HG02623 (cell line): ENCODE measurements at regions not wholly inside any gene's neighbourhood (a gene's known extent, or its start where the extent isn't known, plus 50 kb on each side); places are given as distances from the start of the nearest gene placed in this dataset.

ENCODE experiments used
- ATAC-seq: cut with Tn5 transposase; IDR thresholded peaks from one replicate; pipeline ENCODE4 v1.9.1; 2021; ENCODE audit warnings: moderate library complexity; ENCODE audit not compliant: unreplicated experiment

DNA sequence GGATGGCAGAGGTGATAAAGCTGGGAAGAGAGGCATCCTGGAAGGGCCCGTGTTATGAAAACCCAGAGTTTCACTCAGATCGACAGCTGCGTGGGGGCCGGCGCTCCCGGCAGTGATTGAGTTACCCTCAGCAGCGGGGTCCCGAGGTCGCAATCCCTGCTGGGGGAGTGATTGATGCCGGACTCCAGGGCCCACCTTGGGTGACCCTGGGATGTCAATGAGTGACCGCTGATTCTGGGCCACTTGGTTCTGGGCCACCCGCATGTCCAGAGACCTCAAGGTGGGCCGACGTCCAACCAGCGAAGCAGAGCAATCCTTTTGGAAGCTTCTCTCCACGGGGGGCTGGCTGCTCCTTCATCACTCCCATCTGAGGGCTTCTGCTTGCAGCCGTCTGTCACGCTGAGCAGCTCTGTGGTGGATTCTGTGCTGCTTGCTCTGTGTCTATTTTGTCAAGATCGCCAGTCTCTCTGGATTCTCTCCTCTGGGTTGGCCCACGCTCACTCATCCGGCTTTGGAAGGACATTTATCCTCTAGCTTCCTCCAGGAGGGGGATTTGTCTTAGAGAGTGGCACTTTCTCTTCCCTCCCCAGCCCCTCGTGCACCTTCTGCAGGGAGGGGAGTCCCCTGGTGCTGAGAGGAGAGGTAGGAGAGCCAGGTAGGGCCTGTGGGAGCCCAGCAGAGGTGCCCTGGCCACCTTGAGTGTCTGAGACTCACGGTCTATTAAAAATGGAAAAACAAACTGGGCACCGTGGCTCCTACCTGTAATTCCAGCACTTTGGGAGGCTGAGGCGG is 110.9 kb upstream of the C1orf174 start:
- no peak for ATAC-seq

DNA sequence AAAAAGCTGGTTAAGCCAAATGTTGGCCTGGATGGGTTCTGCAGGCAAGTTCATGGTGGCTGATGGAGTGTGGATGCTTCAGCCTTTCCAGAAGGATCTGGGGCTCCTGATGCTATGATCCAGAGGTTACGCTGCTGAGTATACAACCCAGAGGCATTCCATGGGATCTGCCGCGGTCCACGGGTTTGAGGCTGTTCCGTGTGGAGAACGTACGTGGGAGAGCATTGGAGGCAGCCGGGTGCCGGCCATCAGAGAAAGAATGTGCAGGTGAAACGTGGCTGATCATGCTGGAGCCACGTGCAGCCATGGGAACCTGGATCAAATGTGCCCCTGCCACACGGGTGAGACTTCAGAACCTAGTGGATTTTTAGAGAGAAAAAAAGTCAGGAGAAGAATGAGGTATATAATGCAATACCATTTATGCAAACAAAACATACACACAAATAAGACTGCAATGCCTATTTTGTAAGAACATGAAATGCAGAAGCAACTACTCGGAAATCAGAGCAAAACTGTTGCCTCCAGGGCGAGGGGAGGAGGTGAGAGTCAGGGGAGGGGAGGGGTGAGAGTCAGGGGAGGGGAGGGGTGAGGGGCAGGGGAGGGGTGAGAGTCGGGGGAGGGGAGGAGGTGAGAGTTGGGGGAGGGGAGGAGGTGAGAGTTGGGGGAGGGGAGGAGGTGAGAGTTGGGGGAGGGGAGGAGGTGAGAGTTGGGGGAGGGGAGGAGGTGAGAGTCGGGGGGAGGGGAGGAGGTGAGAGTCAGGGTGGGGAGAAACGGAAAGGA is 116.5 kb upstream of the C1orf174 start:
- no peak for ATAC-seq

DNA sequence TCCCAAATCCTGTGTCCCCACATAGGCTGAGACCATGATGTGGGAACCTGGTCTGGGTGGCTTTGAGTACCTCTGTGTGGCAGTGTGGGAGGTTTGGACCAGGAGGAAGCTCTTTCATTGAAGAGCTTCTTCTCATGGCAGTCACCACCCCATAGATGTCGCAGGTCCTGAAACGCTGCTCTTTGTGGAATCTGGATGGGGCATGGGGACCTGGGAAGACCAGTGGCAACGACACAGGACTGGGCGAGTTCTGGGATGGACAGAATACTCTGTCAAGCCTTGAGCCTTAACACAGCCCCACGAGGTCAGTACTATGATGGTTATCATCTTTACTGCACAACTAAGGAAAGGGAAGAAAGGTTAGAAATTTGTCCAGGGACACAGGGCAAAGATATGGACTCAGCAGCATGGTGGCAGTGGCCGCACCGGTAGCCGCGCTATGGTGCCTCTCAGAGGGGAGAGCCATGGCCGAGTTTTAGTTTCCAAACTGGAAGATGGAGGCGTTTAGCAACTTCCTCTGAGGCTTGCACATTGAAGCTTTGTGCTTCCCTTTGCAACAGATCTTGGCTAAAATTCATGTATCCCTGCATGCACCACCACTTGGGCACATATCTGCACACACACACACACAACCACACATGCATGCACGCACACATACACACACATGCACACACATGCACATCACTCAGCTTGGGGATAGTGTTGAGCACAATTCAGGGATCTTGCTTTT is 117.7 kb upstream of the C1orf174 start:
- no peak for ATAC-seq

DNA sequence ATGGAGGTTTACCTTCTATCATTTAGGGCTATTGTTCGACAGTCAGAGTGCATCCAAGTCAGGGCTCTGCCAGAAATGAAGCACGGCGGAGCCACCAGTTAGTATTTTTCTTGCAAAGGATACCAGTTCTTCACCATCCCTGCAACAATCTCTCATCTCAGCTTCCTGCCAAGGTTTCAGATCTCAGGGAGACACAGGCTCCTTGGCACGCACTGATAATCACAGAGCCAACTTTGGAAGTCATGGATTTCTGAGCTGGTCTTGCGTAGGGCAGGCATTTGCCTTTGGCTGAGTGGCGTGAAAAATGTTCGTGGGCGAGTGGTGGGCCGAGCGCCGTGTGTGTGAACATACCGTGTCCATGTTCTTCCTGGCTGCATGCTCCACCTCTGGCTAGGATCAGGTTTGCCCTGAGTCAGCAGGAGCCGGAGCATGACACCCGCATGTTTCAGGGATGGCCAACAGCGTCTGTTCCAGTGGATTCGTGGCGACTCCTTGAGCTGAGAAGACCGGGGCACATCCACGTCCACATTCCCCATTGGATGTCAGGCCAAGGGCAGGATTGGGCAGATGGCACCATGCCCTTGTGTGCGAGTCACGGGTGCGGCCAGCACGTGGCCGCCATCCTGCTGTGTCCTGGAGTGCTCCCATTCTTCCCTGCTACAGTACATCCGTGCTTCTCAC is 118.5 kb upstream of the C1orf174 start:
- no peak for ATAC-seq

DNA sequence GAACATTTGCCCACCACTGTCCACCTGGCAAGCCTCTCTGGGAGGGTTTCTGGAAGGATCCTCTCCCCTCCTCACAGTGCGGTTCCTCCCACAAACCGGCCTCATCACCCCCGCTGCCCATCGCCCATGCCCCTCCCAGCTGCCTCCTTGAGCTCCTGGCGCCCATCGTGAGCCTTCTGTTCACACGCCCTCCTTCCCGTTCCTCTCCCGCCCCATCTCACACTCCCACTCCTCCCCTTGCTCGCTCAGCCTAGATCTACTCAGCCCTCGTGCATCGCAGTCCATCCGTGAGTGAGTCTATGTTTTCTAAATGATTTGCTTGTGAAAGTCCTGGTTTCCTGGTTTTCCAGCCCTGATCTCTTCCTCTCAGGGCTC is 119.1 kb upstream of the C1orf174 start:
- no peak for ATAC-seq

DNA sequence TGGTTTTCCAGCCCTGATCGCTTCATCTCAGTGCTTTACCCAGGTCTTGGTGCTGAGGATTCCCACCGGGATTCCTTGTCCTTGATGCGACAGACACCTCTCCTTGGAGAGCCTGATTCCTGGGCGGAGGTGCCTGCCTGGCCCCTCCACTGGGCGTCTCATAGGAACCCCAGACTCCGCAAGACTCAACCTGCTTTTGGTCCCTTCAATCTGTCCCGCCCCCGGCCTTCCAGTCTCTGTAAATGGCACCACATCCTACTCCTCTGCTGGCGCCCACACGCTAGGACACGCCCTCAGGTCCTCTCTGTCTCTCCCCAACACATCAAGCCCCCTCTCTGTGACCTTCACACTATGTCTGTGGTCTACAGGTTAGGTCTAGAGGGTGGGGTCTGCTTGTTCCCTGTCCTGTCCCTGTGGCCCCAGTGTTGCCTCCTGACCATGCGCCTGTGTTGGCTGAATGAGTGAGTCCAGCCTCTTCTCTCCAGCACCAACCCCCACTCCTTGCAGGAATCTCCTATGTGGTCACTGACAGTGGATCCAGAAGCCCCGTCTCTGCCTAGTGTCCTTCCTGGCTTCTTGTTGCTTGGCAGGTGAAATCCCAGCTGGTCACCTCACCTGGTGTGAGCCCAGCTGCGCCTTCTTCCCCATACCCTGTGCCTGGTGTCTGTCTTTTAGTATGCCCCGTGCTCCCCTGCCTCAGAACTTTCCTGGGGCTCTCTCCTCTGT is 119.7 kb upstream of the C1orf174 start:
- ATAC-seq = no peak

DNA sequence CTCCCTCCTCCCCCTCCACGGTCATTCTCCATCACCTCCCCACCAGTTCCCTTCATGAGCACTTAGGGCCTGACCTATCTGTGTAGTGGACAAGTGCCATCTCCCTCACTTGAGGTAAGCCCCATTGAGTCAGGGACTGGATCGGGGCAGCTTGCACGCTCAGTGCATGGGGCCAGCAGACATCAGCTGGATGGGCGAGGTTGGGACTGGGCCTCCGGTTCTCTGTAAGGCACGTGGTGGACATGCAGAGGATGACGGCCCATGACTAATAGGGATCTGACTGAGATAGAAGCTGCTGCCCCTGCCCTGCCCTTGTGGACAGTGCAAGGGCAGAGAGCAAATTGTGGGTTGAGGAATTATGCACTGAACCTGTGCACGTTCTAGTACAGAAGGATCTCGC is 120.4 kb upstream of the C1orf174 start:
- no peak for ATAC-seq

DNA sequence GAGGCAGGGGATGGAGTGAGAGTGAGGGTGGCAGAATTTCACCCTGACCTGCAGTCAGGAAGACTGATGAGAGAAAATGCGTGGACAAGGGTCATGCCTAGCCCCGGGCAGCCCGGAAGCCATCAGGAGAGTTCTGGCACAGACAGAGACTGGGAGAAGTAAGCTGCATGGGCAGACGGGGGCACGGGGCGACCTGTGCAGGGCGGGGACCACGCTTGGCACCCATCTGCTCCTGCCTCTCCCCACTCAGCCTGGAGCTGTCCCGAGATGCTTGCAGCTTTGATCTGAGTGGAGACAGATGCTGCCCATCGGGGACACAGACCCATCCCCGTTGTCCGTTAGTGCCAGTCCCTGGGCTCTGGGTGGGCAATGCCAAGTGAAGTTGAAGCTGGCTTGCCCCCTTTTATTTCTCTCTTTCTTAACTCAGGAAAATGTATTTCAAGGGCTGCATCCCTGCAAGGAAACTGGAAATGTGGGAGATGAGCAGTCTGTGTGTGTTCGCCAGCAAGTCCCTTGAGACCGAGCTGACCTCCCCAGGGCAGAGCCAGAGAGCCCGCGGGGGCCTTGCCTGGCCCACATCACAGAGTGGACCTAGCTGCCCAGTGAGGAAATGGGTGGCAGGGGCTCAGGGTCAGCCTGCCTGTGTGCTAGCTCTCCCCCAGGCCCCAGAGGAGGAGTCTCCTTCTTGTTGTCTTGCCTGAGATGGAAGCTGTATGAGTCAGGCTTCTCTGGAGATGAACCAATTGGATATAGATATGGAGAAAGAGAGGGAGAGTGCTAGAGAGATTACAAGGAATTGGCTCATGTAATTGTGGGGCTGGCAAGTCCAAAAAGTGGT is 121.3 kb upstream of the C1orf174 start:
- ATAC-seq = no peak

DNA sequence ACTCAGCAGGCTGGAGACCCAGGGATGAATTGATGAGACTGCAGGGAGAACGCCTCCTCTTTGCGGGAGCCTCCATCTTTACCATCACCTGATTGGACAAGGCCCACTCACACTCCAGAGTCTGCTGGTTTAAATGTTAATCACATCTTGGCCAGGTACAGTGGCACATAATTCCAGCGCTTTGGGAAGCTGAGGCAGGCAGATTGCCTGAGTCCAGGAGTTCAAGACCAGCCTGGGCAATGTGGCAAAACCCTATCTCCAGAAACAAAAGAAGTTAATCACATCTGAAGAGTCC is 121.8 kb upstream of the C1orf174 start:
- ATAC-seq = no peak

DNA sequence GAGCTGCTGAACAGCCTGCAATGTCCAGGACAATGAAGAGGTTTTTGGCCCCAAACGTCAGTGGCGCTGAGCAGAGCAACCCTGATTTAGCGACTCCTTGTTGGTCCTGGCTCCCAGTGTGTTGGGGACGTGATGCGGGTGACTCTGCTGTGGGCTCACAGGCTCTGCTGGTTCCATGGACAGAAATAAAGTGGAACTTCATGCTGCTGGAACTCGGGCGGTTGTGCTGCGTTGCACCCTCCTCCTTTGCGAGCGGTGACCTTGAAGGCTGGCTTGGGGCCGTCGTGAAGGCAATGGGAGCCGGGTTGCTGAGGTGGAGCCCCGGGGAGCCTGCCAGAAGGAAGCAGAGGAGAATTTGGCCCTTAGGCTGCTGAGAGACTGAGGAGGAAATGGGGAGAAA is 122.6 kb upstream of the C1orf174 start:
- ATAC-seq = no peak

DNA sequence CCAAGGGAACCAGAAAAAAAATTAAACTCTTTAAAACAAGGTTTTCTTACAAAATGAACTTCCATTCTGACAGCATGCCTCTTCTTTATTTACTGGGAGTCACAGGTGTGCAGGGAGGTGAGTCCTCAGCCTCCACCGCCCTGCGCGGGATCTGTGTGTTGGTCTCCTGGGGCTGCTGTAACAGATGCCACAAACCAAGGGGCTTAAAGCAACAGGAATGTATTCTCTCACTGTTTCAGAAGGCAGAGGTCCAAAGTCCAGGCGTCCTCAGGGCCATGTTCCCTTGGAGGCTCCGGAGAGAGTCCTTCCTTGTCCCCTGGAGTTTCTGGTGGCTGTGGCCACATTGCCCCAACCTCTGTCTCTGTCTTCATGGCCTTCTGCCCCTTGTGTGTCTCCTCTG is 123.6 kb upstream of the C1orf174 start:
- no peak for ATAC-seq

DNA sequence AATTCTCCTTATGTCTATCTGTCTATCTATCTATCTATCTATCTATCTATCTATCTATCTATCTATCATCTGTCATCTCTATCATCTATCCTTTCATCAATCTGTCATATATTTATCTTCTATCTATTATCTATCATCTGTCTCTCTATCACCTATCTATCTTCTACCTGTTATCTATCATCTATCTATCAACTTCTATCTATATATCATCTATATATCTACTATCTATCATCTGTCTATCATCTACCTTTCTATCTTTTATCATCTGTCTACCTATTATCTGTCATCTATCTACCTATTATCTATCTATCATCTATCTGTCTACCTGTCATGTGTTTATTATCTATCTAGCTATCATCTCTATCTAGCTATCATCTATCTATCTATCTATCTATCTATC is 124.7 kb upstream of the C1orf174 start:
- ATAC-seq = no peak

DNA sequence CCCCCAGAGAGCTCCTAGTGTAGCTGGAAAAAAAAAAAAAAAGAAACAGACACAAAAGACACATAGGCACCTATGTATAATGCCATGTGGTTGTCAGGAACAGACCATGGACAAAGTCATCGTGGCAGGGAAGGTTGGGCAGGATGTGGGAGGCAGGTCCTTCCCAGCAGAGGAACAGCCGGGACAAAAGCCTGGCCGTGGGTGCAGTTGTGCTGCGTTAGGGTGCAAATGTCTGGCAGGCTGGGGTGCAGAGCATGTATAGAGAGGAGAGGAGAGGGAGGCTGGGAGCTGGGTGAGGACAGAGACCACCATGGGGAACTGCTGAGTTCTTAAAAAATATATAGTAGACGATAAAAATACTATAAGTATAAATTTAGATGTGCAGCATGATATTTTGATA is 125.7 kb upstream of the C1orf174 start:
- no peak for ATAC-seq

DNA sequence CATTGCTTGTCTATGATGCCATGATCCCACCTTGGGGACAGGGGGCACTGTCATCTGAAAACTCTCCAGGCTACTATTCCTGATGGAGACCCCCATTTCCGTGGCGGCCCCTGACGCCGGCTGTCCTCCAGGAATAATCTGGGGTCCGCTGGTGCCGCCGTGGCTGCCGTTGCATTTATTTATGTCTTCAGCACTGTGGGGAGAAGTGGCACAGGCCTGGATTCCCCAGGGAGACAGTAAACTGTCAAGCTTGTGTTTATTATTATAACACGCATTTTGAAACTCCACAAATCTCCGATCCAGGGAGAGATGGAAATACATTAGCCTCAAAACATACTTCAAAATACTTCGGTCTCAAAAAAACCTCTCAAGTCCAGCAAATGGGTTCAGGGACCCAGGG is 126.9 kb upstream of the C1orf174 start:
- no peak for ATAC-seq

DNA sequence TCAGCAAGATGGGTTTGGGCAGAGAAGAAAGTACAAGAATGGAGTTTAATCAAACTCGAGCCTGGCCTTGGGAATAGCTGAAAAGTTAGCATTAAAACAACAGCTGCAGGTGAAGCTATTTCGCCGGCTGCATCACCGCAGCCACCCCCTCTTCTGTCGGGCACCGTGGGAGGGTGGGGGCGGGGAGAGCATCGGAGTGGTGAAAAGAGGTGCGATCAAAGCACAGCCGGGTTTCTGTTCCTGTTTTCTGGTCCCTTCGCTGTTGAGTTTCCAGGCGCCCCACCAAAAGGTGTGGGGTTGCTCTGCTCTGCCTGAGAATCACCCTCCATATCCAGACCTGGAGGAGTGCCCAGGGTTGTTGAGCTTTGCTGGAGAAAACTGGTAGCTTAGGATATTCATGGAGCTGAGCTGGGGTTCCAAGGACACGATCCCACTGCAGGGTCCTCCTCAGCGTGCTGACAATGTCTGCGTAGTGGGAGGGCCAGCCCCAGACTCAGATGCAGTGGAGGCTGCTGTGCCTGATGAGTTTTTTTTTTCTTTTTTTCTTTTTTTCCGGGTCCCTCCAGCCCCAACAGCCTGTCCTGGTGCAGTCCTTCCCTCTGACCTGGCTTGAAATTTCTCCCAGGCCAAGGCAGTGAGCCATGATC is 127.5 kb upstream of the C1orf174 start:
- no peak for ATAC-seq

DNA sequence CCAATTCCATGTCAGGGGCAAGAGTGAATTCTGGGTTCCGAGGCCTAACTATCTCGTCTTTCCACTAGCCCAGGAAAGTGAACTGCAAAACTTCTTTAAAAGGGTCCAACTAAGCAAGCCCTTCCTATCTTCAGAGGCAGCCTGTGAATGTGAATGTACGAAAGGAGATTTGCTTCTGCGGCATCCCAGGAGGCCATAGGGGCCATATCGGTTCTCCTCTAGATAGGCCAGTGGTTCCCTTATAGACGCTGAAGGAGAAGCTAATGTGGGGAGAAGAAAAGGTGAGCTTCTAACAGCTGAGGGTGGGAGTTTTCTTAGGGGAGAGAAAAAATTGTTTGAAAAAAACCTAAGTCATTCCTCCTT is 128.0 kb upstream of the C1orf174 start:
- no peak for ATAC-seq

DNA sequence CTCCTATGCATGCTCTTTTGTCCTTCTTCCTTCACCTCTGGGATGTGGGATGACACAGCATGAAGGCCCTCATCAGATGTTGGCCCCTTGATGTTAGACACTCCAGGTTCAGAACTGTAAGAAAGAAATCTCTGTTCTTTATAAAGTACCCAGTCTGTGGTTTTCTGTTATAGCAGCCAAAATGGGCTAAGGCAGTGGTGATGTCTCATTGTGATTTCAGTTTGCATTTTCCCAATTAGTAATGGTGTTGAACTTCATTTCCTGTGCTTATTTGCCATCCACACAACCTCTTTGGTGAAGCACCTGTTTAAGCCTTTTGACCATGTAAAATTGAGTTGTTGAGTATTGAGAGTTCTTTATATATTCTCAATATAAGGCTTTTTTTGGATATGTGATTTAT is 129.3 kb upstream of the C1orf174 start:
- no peak for ATAC-seq

DNA sequence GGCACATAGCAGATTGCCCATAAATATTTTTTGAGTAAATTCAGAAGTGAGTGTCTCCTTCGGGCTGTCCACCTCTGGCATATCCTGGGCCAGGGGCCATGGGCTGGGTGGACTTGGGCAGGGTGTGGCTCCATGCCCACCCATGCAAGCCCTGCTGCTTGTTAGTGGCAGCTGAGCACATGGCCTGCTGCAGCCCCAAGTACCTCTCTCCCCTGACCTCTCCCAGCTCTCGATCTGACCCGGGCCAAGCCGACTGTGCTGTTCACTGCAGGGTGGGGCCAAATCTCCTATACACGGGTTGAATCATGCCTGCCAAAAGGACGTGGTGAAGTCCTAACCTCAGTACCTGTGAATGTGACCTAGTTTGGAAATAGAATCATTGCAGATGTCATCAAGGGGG is 132.5 kb upstream of the C1orf174 start:
- ATAC-seq = no peak

DNA sequence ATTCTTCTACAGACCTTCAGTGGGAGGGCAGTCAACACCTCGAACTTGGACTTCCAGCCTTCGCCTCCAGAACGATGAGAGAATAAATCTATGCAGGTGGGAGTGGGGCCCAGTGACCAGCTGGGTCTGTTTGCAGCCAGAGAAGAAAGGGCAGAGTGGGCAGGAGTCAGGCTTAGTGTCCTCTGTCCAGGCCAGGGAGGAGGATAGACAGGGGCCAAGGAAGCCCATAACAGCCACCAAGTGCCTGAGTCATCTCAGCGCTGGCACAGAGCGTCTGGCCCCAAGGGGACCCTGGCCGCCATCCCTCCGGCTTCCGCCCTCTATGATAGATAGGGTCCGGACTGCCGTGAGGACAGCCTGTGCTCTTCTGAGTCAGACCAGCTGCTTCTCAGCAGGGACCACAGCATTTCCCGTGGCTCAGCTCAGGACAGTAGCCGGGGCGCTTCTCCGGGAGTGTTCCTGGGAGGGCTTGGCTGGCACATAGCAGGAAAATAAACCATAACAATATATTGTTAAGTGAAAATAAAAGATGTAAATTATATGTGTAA is 133.1 kb upstream of the C1orf174 start:
- no peak for ATAC-seq
